Left ventricle myocardium inferior (tissue), 1 donor: ENCODE measurements at regions not wholly inside any gene's neighbourhood (a gene's known extent, or its start where the extent isn't known, plus 50 kb on each side); places are given as distances from the start of the nearest gene placed in this dataset.

ENCODE experiments used
- DNase-seq: peaks from one replicate; pipeline ENCODE4 v3.0.0-alpha.2; 2020
- H3K27ac ChIP-seq: fragments of 200-600 bp; replicated peaks from 2 replicates; pipeline ENCODE4 v1.8.0; 2021
- H3K27me3 ChIP-seq: fragments of 200-600 bp; 2 replicates; pipeline ENCODE4 v1.8.0; 2021; ENCODE audit warnings: low read depth
- H3K36me3 ChIP-seq: fragments of 200-600 bp; 2 replicates; pipeline ENCODE4 v1.8.0; 2021
- H3K4me1 ChIP-seq: fragments of 200-600 bp; 2 replicates; pipeline ENCODE4 v1.8.0; 2021
- H3K4me3 ChIP-seq: fragments of 200-600 bp; 2 replicates; pipeline ENCODE4 v1.8.0; 2021; ENCODE audit warnings: mild to moderate bottlenecking, moderate library complexity
- H3K9me3 ChIP-seq: fragments of 200-600 bp; replicated peaks from 2 replicates; pipeline ENCODE4 v1.8.0; 2021
- CTCF ChIP-seq: fragments of 200-600 bp; IDR thresholded peaks from 2 replicates; pipeline ENCODE4 v1.8.0; 2021; ENCODE audit warnings: antibody characterized with exemption, mild to moderate bottlenecking, borderline replicate concordance
- intact Hi-C: fragments of 100-400 bp; cut with micrococcal nuclease; formaldehyde crosslinking; loops from one replicate; pipeline ENCODE4 v1.11.0; 2022
- donor health status: DM: no; HTN: yes; CAD: no; lungs with severe emphysema.

GRCh38 chr4:182140547-182140946 is 102.7 kb upstream of the TENM3 start:
- intact Hi-C loops = no loop called here
- H3K4me1 ChIP-seq = peaks cover 28% of the 10 kb centered on the region
- DNase-seq = no peak
- peaks cover 98% of the 10 kb centered on the region for H3K27me3 ChIP-seq
- no peaks in the 10 kb centered on the region for H3K36me3 ChIP-seq
- H3K9me3 ChIP-seq = no peaks in the 10 kb centered on the region
- TF ChIP-seq CTCF = no peak
- no peak overlapping the region for H3K27ac ChIP-seq
- no peak overlapping the region for H3K4me3 ChIP-seq

- intact Hi-C loops = no loop called here
- H3K4me3 ChIP-seq = no peak overlapping the region
- peaks cover 28% of the 10 kb centered on the region for H3K4me1 ChIP-seq
- no peak for DNase-seq
- no peaks in the 10 kb centered on the region for H3K9me3 ChIP-seq
- TF ChIP-seq CTCF = no peak
- H3K27ac ChIP-seq = no peak overlapping the region
- H3K27me3 ChIP-seq = peaks cover 99% of the 10 kb centered on the region
- H3K36me3 ChIP-seq = no peaks in the 10 kb centered on the region
Observed at GRCh38 chr4:182141061-182141460, 102.1 kb upstream of the TENM3 start.

GRCh38 chr4:182142176-182143085 is 100.8 kb upstream of the TENM3 start:
- TF ChIP-seq CTCF = no peak
- Histone ChIP-seq H3K4me1 (peaks cover 28% of the 10 kb centered on the region), H3K36me3 (no peaks in the 10 kb centered on the region), H3K27me3 (peaks cover 99% of the 10 kb centered on the region), H3K9me3 (no peaks in the 10 kb centered on the region), H3K27ac (no peak overlapping the region), H3K4me3 (peak overlapping the region; percentile 73)
- DNase-seq = no peak
- intact Hi-C loops = no loop called here

- peaks cover 99% of the 10 kb centered on the region for H3K27me3 ChIP-seq
- no peak for TF ChIP-seq CTCF
- no peak overlapping the region for H3K27ac ChIP-seq
- peaks cover 28% of the 10 kb centered on the region for H3K4me1 ChIP-seq
- H3K4me3 ChIP-seq = peak overlapping the region; percentile 73
- intact Hi-C loops = no loop called here
- no peaks in the 10 kb centered on the region for H3K36me3 ChIP-seq
- DNase-seq = no peak
- H3K9me3 ChIP-seq = no peaks in the 10 kb centered on the region
Observed at GRCh38 chr4:182143086-182143821, 99.9 kb upstream of the TENM3 start.

GRCh38 chr4:182143822-182144625 is 99.2 kb upstream of the TENM3 start:
- no peak overlapping the region for H3K27ac ChIP-seq
- intact Hi-C loops = no loop called here
- TF ChIP-seq CTCF = no peak
- peaks cover 28% of the 10 kb centered on the region for H3K4me1 ChIP-seq
- peak overlapping the region; percentile 73 for H3K4me3 ChIP-seq
- DNase-seq = no peak
- no peaks in the 10 kb centered on the region for H3K9me3 ChIP-seq
- no peaks in the 10 kb centered on the region for H3K36me3 ChIP-seq
- H3K27me3 ChIP-seq = peaks cover 99% of the 10 kb centered on the region
